AG10803 (cell line): ENCODE measurements at regions not wholly inside any gene's neighbourhood (a gene's known extent, or its start where the extent isn't known, plus 50 kb on each side); places are given as distances from the start of the nearest gene placed in this dataset.
"Not testable (repeated sequence)": the region's sequence is repeated elsewhere in the genome, so short reads cannot be mapped to it uniquely, and the experiment has no call there.

Experiments
- DNase-seq: peaks from one replicate; pipeline ENCODE4 v3.0.0; 2010; ENCODE audit warnings: low read depth
- H3K4me3 ChIP-seq: 2 replicates; pipeline ENCODE4 v1.5.1; 2011; ENCODE audit warnings: mild to moderate bottlenecking, low read length, control low read depth
- TF ChIP-seq, protein P1 (sequence below): conservative IDR thresholded peaks from 2 replicates; pipeline ENCODE4 v1.5.1; 2011; ENCODE audit warnings: mild to moderate bottlenecking, low read length, control low read depth, inconsistent platforms

DNA sequence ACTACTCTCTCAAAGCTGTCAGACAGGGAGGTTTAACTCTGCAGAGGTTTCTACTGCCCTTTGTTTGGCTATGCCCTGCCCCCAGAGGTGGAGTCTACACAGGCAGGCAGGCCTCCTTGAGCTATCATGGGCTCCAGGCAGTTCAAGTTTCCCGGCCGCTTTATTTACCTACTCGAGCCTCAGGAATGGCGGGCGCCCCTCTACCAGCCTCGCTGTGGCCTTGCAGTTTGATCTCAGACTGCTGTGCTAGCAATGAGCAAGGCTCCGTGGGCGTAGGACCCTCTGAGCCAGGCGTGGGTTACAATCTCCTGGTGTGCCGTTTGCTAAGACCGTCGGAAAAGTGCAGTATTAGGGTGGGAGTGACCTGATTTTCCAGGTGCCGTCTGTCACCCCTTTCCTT is 124.3 kb downstream of the PTCHD1 start:
- not testable (repeated sequence) for H3K4me3 ChIP-seq, DNase-seq

DNA sequence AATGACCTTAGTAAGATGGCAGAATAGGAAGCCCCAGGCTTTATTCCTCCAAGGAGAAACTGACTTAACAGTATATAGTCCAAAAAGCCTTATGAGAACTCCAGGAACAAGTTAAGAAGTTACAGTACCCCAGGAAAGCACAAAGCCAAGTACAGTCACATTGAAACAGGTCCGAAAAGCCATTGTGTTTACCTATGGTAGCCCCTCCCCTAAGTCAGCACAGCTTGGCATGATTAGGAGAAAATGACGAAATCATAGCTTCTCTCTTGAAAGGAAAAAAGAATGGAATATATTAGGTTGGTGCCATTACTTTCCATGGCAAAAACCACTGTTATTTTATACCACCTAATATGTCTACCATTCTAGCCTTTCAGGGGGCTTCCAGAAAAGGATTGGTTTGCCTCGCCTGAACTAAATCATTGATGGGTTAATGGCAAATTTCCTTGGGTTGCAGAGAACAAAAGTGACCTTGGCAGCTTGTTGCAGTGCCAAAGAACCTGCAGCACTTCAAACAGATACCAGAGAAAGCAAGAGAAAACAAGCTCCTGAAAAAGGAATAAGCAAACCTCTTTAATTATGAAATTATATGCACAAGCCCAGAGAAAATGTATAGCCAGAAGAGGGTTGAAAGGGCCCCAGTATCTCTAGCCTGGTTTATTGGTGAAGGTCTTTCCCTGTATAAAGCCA is 130.6 kb downstream of the PTCHD1 start:
- DNase-seq = no peak
- TF ChIP-seq, protein P1, sequence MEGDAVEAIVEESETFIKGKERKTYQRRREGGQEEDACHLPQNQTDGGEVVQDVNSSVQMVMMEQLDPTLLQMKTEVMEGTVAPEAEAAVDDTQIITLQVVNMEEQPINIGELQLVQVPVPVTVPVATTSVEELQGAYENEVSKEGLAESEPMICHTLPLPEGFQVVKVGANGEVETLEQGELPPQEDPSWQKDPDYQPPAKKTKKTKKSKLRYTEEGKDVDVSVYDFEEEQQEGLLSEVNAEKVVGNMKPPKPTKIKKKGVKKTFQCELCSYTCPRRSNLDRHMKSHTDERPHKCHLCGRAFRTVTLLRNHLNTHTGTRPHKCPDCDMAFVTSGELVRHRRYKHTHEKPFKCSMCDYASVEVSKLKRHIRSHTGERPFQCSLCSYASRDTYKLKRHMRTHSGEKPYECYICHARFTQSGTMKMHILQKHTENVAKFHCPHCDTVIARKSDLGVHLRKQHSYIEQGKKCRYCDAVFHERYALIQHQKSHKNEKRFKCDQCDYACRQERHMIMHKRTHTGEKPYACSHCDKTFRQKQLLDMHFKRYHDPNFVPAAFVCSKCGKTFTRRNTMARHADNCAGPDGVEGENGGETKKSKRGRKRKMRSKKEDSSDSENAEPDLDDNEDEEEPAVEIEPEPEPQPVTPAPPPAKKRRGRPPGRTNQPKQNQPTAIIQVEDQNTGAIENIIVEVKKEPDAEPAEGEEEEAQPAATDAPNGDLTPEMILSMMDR = no peak

GRCh38 chrX:23465985-23466384 is 131.3 kb downstream of the PTCHD1 start:
- TF ChIP-seq, protein P1 = no peak
- H3K4me3 ChIP-seq = no peak overlapping the region
- no peak for DNase-seq

More for the DNA sequence above, 130.6 kb downstream of the PTCHD1 start:
- H3K4me3 ChIP-seq = no peak overlapping the region

DNA sequence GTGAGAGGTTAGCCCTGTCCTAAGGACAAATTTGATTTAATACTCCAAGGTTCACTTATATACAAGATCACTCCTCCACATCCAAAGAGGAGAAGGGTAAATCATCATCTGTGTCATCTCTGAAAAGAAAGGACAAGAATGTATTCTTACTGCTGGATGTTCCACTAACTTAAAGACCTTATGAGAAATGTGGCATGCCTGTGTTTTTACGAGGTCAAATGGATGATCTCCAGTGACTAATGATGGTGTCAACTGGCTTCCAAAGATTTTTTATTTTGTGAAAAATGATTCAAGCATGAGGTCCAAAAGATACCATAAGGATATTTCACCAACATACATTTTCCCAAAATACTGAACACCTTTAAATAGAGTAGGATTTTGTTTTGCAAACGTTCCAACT is 143.4 kb downstream of the PTCHD1 start:
- TF ChIP-seq, protein P1 = no peak

DNA sequence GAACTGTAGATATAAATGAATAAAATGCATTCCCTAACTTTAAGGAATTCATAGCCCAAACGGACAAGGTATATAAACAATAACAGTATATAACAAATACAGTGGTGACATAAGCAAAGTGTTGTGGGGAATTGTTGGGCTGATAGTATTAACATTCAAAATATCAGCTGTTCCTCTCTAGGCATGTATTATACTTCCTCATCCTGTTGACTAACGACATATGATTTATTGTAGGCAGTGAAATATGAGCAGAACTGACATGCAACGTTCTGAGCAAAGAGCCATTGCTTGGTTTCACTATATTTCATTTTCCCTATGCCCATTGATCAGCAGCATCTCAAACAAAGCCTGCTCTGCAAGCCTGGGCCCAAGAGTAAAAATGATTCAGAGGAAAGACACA is 143.9 kb downstream of the PTCHD1 start:
- H3K4me3 ChIP-seq = no peak overlapping the region
- TF ChIP-seq, protein P1 = no peak
- no peak for DNase-seq

More for the DNA sequence above, 143.4 kb downstream of the PTCHD1 start:
- no peak for DNase-seq
- no peak overlapping the region for H3K4me3 ChIP-seq

GRCh38 chrX:23482561-23482960 is 147.9 kb downstream of the PTCHD1 start:
- TF ChIP-seq, protein P1 = no peak
- no peak for DNase-seq
- H3K4me3 ChIP-seq = no peak overlapping the region

DNA sequence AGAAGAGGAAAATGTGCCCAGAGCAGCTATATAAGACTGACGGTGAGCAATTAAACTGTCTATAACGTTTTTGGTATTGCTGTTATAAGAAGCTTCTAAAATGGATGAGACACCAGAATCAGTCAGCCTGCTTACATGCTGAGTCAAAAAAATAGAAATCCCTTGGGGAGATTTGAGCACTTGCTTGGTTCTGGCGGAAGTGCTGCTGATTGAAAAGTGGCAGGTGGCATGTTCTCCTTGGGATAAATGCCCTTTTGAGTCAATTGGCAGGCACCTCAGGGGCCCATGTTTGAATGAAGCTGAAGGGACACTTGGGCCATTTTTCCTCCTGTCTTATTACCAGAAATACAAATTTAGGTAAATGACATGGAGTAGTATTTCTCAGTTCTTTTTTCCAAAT is 148.7 kb downstream of the PTCHD1 start:
- H3K4me3 ChIP-seq = no peak overlapping the region
- TF ChIP-seq, protein P1 = no peak
- DNase-seq = no peak
